Retinal pigment epithelial cell (primary cell): ENCODE measurements at regions not wholly inside any gene's neighbourhood (a gene's known extent, or its start where the extent isn't known, plus 50 kb on each side); places are given as distances from the start of the nearest gene placed in this dataset.
"Not testable (repeated sequence)": the region's sequence is repeated elsewhere in the genome, so short reads cannot be mapped to it uniquely, and the experiment has no call there.

Source experiments
- DNase-seq: peaks from one replicate; pipeline ENCODE4 v3.0.0-alpha.2; 2010; ENCODE audit warnings: low read depth
- H3K4me3 ChIP-seq: 2 replicates; pipeline ENCODE4 v1.5.1; 2011; ENCODE audit warnings: mild to moderate bottlenecking, low read length, control low read depth, moderate library complexity
- TF ChIP-seq, protein P1 (sequence below): conservative IDR thresholded peaks from 2 replicates; pipeline ENCODE4 v1.5.1; 2011; ENCODE audit warnings: low read depth, low read length, control low read depth, inconsistent platforms

DNA sequence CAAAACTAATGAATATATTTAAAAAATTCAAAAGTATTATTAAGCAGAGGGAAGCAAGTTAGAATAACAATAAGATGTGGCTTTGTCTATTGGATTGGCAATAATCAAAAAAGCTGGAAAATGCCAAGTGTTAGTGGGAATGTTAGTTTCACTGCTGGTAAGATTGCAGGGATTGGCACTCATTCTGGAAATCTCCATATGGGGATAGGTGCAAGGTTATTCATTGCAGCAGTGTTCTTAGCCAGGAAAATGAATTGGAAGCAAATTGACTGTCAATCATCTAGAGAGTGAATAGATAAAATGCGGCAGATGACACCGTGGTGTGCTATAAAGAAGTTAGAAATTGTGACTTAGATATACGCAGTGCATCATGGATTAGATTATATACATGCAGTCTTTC is 1615.5 kb upstream of the PCDH7 start:
- H3K4me3 ChIP-seq = no peak overlapping the region
- TF ChIP-seq, protein P1, sequence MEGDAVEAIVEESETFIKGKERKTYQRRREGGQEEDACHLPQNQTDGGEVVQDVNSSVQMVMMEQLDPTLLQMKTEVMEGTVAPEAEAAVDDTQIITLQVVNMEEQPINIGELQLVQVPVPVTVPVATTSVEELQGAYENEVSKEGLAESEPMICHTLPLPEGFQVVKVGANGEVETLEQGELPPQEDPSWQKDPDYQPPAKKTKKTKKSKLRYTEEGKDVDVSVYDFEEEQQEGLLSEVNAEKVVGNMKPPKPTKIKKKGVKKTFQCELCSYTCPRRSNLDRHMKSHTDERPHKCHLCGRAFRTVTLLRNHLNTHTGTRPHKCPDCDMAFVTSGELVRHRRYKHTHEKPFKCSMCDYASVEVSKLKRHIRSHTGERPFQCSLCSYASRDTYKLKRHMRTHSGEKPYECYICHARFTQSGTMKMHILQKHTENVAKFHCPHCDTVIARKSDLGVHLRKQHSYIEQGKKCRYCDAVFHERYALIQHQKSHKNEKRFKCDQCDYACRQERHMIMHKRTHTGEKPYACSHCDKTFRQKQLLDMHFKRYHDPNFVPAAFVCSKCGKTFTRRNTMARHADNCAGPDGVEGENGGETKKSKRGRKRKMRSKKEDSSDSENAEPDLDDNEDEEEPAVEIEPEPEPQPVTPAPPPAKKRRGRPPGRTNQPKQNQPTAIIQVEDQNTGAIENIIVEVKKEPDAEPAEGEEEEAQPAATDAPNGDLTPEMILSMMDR = no peak
- no peak for DNase-seq

DNA sequence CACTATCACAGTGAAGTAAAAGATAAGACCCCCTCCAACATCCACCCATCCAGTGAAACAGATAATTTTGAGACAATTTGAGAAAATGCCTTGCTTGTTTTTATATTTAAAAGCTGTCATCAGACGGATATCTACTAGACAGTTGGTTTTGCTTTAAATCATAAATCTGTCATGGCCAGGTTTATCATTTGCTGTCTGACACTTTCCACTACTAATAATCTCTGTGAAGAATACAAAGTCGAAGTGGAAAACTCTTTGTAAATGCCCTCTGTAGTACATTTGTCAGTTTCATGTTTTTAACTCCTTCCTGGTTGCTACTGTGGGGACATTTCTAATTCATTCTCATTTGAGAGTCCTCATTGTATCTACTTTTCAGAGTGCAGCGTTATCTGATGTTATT is 1606.2 kb upstream of the PCDH7 start:
- DNase-seq = no peak
- H3K4me3 ChIP-seq = no peak overlapping the region

DNA sequence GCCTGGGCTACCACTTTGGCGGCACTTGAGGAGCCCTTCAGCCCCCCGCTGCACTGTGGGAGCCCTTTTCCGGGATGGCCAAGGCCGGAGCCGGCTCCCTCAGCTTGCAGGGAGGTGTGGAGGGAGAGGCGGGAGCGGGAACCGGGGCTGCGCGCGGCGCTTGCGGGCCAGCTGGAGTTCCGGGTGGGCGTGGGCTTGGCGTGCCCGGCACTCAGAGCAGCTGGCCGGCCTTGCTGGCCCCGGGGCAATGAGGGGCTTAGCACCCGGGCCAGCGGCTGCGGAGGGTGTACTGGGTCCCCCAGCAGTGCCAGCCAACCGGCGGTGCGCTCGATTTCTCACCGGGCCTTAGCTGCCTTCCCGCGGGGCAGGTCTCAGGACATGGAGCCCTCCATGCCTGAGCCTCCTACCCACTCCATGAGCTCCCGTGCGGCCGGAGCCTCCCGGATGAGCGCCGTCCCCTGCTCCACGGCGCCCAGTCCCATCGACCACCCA is 1602.9 kb upstream of the PCDH7 start:
- not testable (repeated sequence) for DNase-seq, H3K4me3 ChIP-seq

More for the DNA sequence above, 1606.2 kb upstream of the PCDH7 start:
- TF ChIP-seq, protein P1 = no peak

DNA sequence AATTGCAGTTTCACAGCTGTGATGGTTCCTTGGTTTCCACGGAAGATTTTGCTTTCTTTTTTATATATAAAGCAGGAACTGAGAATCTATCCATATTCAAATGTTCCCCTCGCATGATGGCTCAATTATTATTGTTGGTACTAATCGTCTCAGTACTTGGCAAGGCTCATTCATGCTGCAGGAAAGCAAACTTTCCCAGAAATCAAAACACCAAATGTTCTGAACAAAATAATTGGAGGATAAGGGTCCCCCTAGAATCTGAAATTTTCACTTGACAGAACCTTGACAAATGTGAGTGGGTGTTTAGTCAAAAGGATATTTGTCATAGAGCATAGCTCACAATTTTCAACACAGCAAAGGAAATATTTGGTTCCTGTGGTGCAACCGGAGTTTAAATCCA is 1598.6 kb upstream of the PCDH7 start:
- no peak overlapping the region for H3K4me3 ChIP-seq
- DNase-seq = no peak
- TF ChIP-seq, protein P1 = no peak

DNA sequence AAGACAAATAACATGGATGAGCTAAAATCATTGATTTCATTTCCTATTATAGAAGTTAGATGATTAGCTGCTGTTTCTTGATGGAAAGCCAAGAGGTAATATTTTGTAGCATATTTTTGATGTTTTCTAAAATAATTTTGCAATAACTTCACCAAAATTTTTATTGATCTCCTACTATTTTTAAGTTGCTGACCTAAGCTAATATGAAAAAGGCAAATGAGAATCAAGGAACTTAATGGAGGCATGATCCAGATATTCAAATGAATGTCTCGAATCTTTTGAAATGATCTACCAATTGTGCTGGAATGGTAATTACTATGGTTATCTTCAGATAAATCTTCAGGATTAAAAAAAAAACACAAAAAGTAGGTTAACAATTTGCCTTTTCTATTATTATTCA is 1591.4 kb upstream of the PCDH7 start:
- DNase-seq = no peak
- no peak overlapping the region for H3K4me3 ChIP-seq
- TF ChIP-seq, protein P1 = no peak

DNA sequence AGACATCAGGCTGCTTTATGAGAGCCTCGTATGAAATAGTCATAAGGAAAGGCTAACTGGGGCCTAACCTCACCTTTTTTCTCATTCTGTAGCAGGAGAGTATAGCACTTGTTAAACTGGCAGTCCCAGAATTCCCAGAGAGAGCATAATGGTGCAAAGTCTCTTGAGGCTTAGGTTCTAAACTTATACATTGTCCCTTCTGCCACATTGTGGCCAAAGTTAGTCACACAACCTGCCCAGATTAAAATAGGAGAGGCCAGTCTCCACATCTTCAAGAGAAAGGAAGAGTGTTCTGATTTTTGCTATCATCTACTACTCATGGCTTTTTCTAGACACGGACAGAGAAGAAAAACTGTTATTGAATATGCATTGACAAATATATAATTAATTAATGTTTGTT is 1588.9 kb upstream of the PCDH7 start:
- TF ChIP-seq, protein P1 = no peak

DNA sequence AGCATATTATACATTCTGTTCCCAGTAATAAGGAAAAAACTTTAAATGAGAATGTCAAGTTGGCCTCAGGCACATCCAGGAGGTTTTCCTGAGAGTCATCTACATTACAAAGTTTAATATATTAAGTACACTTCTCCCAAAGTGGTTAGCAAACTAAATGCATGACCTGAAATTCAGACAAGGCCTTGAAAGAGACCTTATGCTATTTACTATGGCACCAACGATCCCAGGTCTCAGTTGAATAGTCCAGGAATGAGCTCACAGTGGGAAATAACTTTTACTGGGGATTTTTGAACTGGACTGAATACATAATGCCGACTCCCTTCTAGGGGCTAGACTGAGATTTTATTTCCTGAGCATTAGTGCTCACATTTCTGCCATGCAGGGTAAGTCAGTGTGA is 1577.5 kb upstream of the PCDH7 start:
- TF ChIP-seq, protein P1 = no peak
- no peak for DNase-seq
- no peak overlapping the region for H3K4me3 ChIP-seq

More for the DNA sequence above, 1588.9 kb upstream of the PCDH7 start:
- no peak overlapping the region for H3K4me3 ChIP-seq
- DNase-seq = no peak

DNA sequence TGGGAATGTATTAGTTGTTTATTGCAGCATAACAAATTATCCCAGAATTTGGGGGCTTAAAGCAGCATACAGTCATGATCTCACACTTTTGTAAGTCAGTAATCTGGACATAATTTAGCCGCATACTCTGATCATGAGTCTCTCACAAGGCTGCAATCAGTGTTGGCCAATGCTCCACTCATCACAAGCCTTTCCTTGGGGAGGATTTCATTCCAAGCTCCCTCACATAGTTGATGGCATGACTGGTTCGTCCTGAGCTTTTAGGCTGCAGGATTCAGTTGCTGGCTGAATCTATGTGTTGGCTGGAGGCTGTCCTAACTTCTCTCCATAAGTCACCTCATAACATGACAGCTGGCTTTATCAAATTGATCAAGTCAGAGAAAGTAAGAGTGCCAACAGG is 1568.6 kb upstream of the PCDH7 start:
- TF ChIP-seq, protein P1 = no peak
- peak; percentile 6 for DNase-seq
- H3K4me3 ChIP-seq = no peak overlapping the region
